Epithelial cell of esophagus (primary cell): ENCODE measurements at regions not wholly inside any gene's neighbourhood (a gene's known extent, or its start where the extent isn't known, plus 50 kb on each side); places are given as distances from the start of the nearest gene placed in this dataset.

ENCODE experiments used
- DNase-seq: peaks from one replicate; pipeline ENCODE4 v3.0.0; 2010; ENCODE audit warnings: low read depth
- H3K4me3 ChIP-seq: 2 replicates; pipeline ENCODE4 v1.5.1; 2011; ENCODE audit warnings: mild to moderate bottlenecking, low read length, control low read depth
- CTCF ChIP-seq: IDR thresholded peaks from 2 replicates; pipeline ENCODE4 v1.5.1; 2011; ENCODE audit warnings: low read depth, mild to moderate bottlenecking, low read length, control low read depth, inconsistent platforms; ENCODE audit not compliant: insufficient read depth; ENCODE audit errors: missing control alignments

- no peak overlapping the region for H3K4me3 ChIP-seq
- no peak for TF ChIP-seq CTCF
- peak; percentile 83 for DNase-seq
Observed at GRCh38 chr2:12928197-12928774, 211.6 kb downstream of the TRIB2 start.

GRCh38 chr2:12928775-12929401 is 212.2 kb downstream of the TRIB2 start:
- no peak overlapping the region for H3K4me3 ChIP-seq

GRCh38 chr2:12929758-12930157 is 213.0 kb downstream of the TRIB2 start:
- no peak overlapping the region for H3K4me3 ChIP-seq
- no peak for DNase-seq
- TF ChIP-seq CTCF = no peak

More at GRCh38 chr2:12928775-12929401, 212.2 kb downstream of the TRIB2 start:
- no peak for TF ChIP-seq CTCF
- peak; percentile 63 for DNase-seq

GRCh38 chr2:12930391-12930790 is 213.7 kb downstream of the TRIB2 start:
- DNase-seq = no peak
- no peak overlapping the region for H3K4me3 ChIP-seq
- no peak for TF ChIP-seq CTCF

- DNase-seq = peak; percentile 56
- peak; percentile 95 for TF ChIP-seq CTCF
- no peak overlapping the region for H3K4me3 ChIP-seq
Observed at GRCh38 chr2:12931186-12931844, 214.6 kb downstream of the TRIB2 start.

- DNase-seq = no peak
- TF ChIP-seq CTCF = no peak
- no peak overlapping the region for H3K4me3 ChIP-seq
Observed at GRCh38 chr2:12932192-12932591, 215.5 kb downstream of the TRIB2 start.
